Liver (tissue), 8 donors: ENCODE measurements at regions not wholly inside any gene's neighbourhood (a gene's known extent, or its start where the extent isn't known, plus 50 kb on each side); places are given as distances from the start of the nearest gene placed in this dataset.

ENCODE experiments used
- DNase-seq: peaks from one replicate; pipeline ENCODE4 v3.0.0-alpha.2; 2017; ENCODE audit warnings: low spot score
- H3K27ac ChIP-seq, 2 donors: one replicate each; pipeline ENCODE4 v1.7.0; 2013; ENCODE audit warnings: inconsistent platforms in 2 of 2, low read length in 2 of 2, control low read depth in 1 of 2, low read depth in 1 of 2, mild to moderate bottlenecking in 1 of 2
- H3K27me3 ChIP-seq, 4 donors: one replicate each; pipeline versions ENCODE4 v1.6.1 to v1.7.0; 2013; ENCODE audit warnings: low read length in 3 of 4, inconsistent platforms in 1 of 4, mild to moderate bottlenecking in 1 of 4, moderate library complexity in 1 of 4; ENCODE audit not compliant: control insufficient read depth in 4 of 4, insufficient read depth in 4 of 4
- H3K36me3 ChIP-seq, 4 donors: one replicate each; pipeline versions ENCODE4 v1.6.1 to v1.7.0; 2013; ENCODE audit warnings: low read length in 3 of 4, mild to moderate bottlenecking in 3 of 4, low read depth in 1 of 4, moderate library complexity in 1 of 4; ENCODE audit not compliant: control insufficient read depth in 4 of 4, insufficient read depth in 3 of 4
- H3K4me1 ChIP-seq, 4 donors: one replicate each; pipeline versions ENCODE4 v1.6.1 to v1.7.0; 2013; ENCODE audit warnings: low read length in 3 of 4, mild to moderate bottlenecking in 3 of 4, moderate library complexity in 1 of 4; ENCODE audit not compliant: control insufficient read depth in 4 of 4, insufficient read depth in 4 of 4
- H3K4me3 ChIP-seq, 3 donors: one replicate each; pipeline versions ENCODE4 v1.6.1 to v1.7.0; 2013; ENCODE audit warnings: low read length in 3 of 3, control low read depth in 1 of 3, low read depth in 1 of 3, mild to moderate bottlenecking in 1 of 3
- H3K9ac ChIP-seq, 2 donors: one replicate each; pipeline ENCODE4 v1.7.0; 2013; ENCODE audit warnings: low read length in 2 of 2, mild to moderate bottlenecking in 2 of 2, moderate library complexity in 2 of 2, control low read depth in 1 of 2, low read depth in 1 of 2
- H3K9me3 ChIP-seq, 4 donors: one replicate each; pipeline versions ENCODE4 v1.6.1 to v1.7.0; 2013; ENCODE audit warnings: low read length in 3 of 4; ENCODE audit not compliant: control insufficient read depth in 4 of 4
- EGR1 ChIP-seq, 2 donors: IDR thresholded peaks; 2 replicates each; pipeline ENCODE4 v1.6.1; 2016 to 2018; ENCODE audit warnings: antibody characterized with exemption in 2 of 2, low read depth in 2 of 2
- FOXA1 ChIP-seq: IDR thresholded peaks from 2 replicates; pipeline ENCODE4 v1.6.1; 2016; ENCODE audit warnings: antibody characterized with exemption
- FOXA2 ChIP-seq: IDR thresholded peaks from 2 replicates; pipeline ENCODE4 v1.6.1; 2016; ENCODE audit warnings: antibody characterized with exemption
- GABPA ChIP-seq, 2 donors: IDR thresholded peaks in 1 of 2; conservative IDR thresholded peaks in 1 of 2; 2 replicates each; pipeline ENCODE4 v1.6.1; 2016; ENCODE audit warnings: antibody characterized with exemption in 2 of 2, mild to moderate bottlenecking in 1 of 2, moderate library complexity in 1 of 2
- HNF4A ChIP-seq, 2 donors: conservative IDR thresholded peaks; 2 replicates each; pipeline ENCODE4 v1.6.1; 2016; ENCODE audit warnings: antibody characterized with exemption in 2 of 2, mild to moderate bottlenecking in 2 of 2
- HNF4G ChIP-seq: IDR thresholded peaks from 2 replicates; pipeline ENCODE4 v1.6.1; 2016; ENCODE audit warnings: antibody characterized with exemption
- JUND ChIP-seq, 2 donors: IDR thresholded peaks; 2 replicates each; pipeline ENCODE4 v1.6.1; 2016; ENCODE audit warnings: antibody characterized with exemption in 2 of 2
- NR2F2 ChIP-seq: IDR thresholded peaks from 2 replicates; pipeline ENCODE4 v1.6.1; 2016; ENCODE audit warnings: antibody characterized with exemption
- RAD21 ChIP-seq, 2 donors: IDR thresholded peaks; 2 replicates each; pipeline ENCODE4 v1.6.1; 2016; ENCODE audit warnings: antibody characterized with exemption in 2 of 2, mild to moderate bottlenecking in 2 of 2
- RXRA ChIP-seq, 2 donors: IDR thresholded peaks; 2 replicates each; pipeline ENCODE4 v1.6.1; 2017 to 2018; ENCODE audit warnings: antibody characterized with exemption in 2 of 2, mild to moderate bottlenecking in 1 of 2
- SP1 ChIP-seq: IDR thresholded peaks from 2 replicates; pipeline ENCODE4 v1.6.1; 2018; ENCODE audit warnings: antibody characterized with exemption, mild to moderate bottlenecking
- TAF1 ChIP-seq: conservative IDR thresholded peaks from 2 replicates; pipeline ENCODE4 v1.6.1; 2016; ENCODE audit warnings: antibody characterized with exemption, mild to moderate bottlenecking
- YY1 ChIP-seq: IDR thresholded peaks from 2 replicates; pipeline ENCODE4 v1.6.1; 2016; ENCODE audit warnings: antibody characterized with exemption, mild to moderate bottlenecking
- WGBS: extraction: QIAGEN DNeasy Blood & Tissue Kit; methylation state at CpG from one replicate; pipeline ENCODE4 v1.1.7; 2013; 5-methylcytosine and 5-hydroxymethylcytosine counted together
- TF ChIP-seq, protein P1 (sequence below): IDR thresholded peaks from 2 replicates; pipeline ENCODE4 v1.6.1; 2016; ENCODE audit warnings: antibody characterized with exemption, mild to moderate bottlenecking
- TF ChIP-seq, protein P2 (sequence below): IDR thresholded peaks from 2 replicates; pipeline ENCODE4 v1.6.1; 2016; ENCODE audit warnings: antibody characterized with exemption
- TF ChIP-seq, protein P3 (sequence below): IDR thresholded peaks from 2 replicates; pipeline ENCODE4 v1.6.1; 2016; ENCODE audit warnings: antibody characterized with exemption
- TF ChIP-seq, protein P4 (sequence below): IDR thresholded peaks from 2 replicates; pipeline ENCODE4 v1.6.1; 2016; ENCODE audit warnings: antibody characterized with exemption
- TF ChIP-seq, protein P5 (sequence below): fragments of 150-350 bp; IDR thresholded peaks from 2 replicates; pipeline ENCODE4 v1.5.1; 2017; ENCODE audit warnings: improper control_type of control experiment, low read depth, low read length; ENCODE audit not compliant: missing input control
- donor health status: healthy.
- donor health status: healthy.
- donor health status: healthy.
- donor health status: healthy.
- donor health status: healthy.

DNA sequence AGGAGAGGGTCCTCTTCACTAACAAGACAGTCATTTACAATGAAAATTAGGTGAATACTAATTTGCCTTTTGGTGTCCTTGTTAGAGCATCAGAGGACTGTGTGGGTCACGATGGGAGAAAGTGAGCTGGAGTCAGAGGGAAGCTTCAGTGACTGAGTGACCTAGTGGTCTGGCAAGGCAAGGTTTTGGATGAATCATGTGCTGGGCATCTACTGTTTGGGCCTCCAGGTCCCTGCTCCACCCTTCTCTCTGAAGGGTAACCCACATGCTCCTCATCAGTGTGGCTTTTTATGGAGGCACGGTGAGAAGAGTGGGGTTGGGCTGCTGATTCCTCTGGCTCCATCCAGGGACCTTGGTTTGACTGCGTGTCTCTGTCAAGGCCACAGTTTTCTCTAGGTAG, 60.5 kb upstream of the EXOC2 start:
- no peak overlapping the region for H3K27ac ChIP-seq
- H3K4me3 ChIP-seq: no peak overlapping the region
- DNase-seq: no peak
- no peak overlapping the region for H3K9ac ChIP-seq
- H3K9me3 ChIP-seq: no peaks in the 10 kb centered on the region
- no peaks in the 10 kb centered on the region for H3K27me3 ChIP-seq
- no peak for TF ChIP-seq EGR1 (IDR thresholded peaks at IDR 0.05; ENCODE audit: low read depth in 2 of 2)
- no peak for TF ChIP-seq HNF4G
- TF ChIP-seq RAD21 (IDR thresholded peaks at IDR 0.05): no peak
- no peak for TF ChIP-seq SP1
- TF ChIP-seq RXRA (IDR thresholded peaks at IDR 0.05): no peak
- TF ChIP-seq, protein P1, sequence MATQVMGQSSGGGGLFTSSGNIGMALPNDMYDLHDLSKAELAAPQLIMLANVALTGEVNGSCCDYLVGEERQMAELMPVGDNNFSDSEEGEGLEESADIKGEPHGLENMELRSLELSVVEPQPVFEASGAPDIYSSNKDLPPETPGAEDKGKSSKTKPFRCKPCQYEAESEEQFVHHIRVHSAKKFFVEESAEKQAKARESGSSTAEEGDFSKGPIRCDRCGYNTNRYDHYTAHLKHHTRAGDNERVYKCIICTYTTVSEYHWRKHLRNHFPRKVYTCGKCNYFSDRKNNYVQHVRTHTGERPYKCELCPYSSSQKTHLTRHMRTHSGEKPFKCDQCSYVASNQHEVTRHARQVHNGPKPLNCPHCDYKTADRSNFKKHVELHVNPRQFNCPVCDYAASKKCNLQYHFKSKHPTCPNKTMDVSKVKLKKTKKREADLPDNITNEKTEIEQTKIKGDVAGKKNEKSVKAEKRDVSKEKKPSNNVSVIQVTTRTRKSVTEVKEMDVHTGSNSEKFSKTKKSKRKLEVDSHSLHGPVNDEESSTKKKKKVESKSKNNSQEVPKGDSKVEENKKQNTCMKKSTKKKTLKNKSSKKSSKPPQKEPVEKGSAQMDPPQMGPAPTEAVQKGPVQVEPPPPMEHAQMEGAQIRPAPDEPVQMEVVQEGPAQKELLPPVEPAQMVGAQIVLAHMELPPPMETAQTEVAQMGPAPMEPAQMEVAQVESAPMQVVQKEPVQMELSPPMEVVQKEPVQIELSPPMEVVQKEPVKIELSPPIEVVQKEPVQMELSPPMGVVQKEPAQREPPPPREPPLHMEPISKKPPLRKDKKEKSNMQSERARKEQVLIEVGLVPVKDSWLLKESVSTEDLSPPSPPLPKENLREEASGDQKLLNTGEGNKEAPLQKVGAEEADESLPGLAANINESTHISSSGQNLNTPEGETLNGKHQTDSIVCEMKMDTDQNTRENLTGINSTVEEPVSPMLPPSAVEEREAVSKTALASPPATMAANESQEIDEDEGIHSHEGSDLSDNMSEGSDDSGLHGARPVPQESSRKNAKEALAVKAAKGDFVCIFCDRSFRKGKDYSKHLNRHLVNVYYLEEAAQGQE: no peak
- TF ChIP-seq NR2F2: no peak
- TF ChIP-seq JUND (IDR thresholded peaks at IDR 0.05): no peak
- TF ChIP-seq HNF4A (conservative IDR thresholded peaks at IDR 0.05): no peak
- TF ChIP-seq FOXA2: no peak
- TF ChIP-seq, protein P2, sequence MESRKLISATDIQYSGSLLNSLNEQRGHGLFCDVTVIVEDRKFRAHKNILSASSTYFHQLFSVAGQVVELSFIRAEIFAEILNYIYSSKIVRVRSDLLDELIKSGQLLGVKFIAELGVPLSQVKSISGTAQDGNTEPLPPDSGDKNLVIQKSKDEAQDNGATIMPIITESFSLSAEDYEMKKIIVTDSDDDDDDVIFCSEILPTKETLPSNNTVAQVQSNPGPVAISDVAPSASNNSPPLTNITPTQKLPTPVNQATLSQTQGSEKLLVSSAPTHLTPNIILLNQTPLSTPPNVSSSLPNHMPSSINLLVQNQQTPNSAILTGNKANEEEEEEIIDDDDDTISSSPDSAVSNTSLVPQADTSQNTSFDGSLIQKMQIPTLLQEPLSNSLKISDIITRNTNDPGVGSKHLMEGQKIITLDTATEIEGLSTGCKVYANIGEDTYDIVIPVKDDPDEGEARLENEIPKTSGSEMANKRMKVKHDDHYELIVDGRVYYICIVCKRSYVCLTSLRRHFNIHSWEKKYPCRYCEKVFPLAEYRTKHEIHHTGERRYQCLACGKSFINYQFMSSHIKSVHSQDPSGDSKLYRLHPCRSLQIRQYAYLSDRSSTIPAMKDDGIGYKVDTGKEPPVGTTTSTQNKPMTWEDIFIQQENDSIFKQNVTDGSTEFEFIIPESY: no peak
- TF ChIP-seq, protein P3, sequence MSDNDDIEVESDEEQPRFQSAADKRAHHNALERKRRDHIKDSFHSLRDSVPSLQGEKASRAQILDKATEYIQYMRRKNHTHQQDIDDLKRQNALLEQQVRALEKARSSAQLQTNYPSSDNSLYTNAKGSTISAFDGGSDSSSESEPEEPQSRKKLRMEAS: no peak
- TF ChIP-seq TAF1: no peak
- no peak for TF ChIP-seq YY1
- no peak for TF ChIP-seq GABPA (IDR thresholded peaks at IDR 0.05 in 1 of 2, conservative IDR thresholded peaks at IDR 0.05 in 1 of 2)
- TF ChIP-seq, protein P4, sequence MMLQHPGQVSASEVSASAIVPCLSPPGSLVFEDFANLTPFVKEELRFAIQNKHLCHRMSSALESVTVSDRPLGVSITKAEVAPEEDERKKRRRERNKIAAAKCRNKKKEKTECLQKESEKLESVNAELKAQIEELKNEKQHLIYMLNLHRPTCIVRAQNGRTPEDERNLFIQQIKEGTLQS: no peak
- TF ChIP-seq FOXA1: no peak
- TF ChIP-seq, protein P5, sequence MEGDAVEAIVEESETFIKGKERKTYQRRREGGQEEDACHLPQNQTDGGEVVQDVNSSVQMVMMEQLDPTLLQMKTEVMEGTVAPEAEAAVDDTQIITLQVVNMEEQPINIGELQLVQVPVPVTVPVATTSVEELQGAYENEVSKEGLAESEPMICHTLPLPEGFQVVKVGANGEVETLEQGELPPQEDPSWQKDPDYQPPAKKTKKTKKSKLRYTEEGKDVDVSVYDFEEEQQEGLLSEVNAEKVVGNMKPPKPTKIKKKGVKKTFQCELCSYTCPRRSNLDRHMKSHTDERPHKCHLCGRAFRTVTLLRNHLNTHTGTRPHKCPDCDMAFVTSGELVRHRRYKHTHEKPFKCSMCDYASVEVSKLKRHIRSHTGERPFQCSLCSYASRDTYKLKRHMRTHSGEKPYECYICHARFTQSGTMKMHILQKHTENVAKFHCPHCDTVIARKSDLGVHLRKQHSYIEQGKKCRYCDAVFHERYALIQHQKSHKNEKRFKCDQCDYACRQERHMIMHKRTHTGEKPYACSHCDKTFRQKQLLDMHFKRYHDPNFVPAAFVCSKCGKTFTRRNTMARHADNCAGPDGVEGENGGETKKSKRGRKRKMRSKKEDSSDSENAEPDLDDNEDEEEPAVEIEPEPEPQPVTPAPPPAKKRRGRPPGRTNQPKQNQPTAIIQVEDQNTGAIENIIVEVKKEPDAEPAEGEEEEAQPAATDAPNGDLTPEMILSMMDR: no peak
- no peaks in the 10 kb centered on the region for H3K36me3 ChIP-seq
- 89% methylated on average over 3 of the region's 3 CpGs for WGBS
- H3K4me1 ChIP-seq: no peaks in the 10 kb centered on the region
